Activated CD8-positive, alpha-beta memory T cell treated with anti-CD3 and anti-CD28 coated beads, Interleukin-2, amount 50 U/mL, for 24 hours (primary cell): ENCODE measurements at regions not wholly inside any gene's neighbourhood (a gene's known extent, or its start where the extent isn't known, plus 50 kb on each side); places are given as distances from the start of the nearest gene placed in this dataset.

Experiments
- DNase-seq: peaks from one replicate; pipeline ENCODE4 v3.0.0-alpha.2; 2020; ENCODE audit errors: extremely low read depth

DNA sequence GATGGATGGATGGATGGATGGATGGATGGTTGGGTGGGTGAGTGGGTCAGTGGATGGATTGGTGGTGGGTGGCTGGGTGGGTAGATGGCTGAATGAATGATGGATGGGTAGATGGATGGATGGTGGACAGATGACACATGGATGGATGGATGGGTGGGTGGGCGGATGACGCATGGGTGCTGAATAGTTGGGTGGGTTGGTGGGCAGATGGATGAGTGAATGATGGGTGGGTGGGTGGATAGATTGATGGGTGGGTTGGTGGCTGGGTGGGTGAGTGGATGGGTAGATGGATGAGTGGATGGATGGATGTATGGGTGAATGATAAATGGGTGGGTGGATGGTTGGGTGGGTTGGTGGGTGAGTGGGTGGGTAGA, 69.9 kb upstream of the NKX1-1 start:
- no peak for DNase-seq

- no peak for DNase-seq
Measured at GRCh38 chr4:1475277-1476139, 69.3 kb upstream of the NKX1-1 start.

- no peak for DNase-seq
Measured at GRCh38 chr4:1474126-1475090, 68.2 kb upstream of the NKX1-1 start.

DNA sequence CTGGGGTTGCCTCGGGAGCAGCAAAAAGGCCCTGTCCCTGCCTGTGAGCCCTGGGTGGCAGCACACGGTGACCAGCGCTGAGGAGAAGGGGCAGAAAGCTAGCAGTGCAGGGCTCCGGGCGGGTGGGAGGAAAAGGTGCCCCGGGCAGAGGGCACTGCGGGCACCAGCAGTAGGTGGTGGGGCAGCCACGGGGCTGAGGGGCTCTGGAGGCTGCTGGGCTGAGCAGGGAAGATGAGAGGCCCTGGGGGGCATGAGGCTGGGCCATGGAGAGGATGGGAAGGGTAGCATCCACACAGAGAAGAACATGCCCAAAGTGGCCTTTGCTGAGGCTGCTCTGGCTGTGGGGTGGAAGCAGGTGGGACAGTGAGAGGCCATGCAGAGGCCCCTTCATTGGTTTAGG, 67.5 kb upstream of the NKX1-1 start:
- no peak for DNase-seq

DNA sequence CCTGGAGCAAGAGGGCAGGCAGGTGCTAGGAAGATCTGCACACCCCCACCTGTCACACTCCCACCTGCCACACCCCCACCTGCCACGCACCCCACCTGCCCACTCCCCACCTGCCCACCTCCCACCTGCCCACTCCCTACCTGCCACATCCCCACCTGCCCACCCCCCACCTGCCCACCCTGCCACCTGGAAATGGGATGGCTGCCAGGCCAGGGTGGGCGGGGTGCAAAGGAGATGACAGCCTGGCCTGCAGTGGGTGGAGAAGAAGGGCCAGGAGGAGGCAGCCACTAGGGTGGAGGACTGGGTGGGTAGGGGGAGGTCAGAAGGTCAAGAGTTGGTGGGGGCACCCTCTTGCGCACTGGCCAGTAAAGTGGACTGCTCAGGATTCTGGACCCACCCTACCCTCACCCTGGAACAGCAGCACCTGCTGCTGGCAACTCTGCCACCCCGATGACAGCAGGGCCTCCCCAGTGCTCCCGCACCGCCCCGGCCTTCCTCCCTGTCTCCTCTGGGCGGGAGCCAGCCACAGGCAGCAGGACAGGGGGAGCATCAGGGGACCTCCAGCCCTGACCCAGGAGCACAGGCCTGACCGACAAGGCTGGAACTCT, 66.8 kb upstream of the NKX1-1 start:
- no peak for DNase-seq

GRCh38 chr4:1472148-1472797, 66.0 kb upstream of the NKX1-1 start:
- no peak for DNase-seq

GRCh38 chr4:1471443-1472147, 65.4 kb upstream of the NKX1-1 start:
- DNase-seq, result no peak

DNA sequence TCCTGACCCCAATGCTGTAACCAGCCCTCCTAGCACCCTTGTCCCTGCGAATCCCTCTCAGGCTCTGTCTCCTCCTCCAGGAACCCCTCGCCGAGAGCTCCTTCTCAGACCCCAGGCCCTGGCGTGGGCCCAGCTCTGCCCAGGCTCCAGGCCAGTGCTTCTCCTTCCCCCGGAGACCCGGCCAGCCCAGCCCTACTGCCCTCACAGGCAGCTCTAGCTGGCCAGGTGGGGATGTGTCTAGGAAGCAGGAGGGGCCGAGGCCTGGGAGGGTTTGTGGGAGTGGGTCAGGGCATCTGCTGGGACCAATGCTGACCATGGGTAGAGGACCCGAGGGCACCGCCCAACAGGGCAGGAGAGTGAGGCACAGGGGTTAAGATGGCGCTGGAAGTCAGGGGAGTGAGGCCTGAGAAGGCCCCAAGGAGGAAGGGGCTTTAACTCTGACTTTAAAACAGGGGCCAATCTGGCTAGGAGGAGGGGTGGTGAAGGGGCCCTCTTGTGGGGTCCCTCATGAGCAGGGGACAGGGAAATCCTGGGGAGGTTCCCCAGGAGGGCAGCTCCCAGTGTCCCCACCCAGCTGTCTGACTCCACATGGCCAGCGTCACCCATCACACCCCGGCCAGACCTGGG, 64.7 kb upstream of the NKX1-1 start:
- DNase-seq, result no peak

- no peak for DNase-seq
Measured at GRCh38 chr4:1470393-1470670, 64.1 kb upstream of the NKX1-1 start.

- no peak for DNase-seq
Measured at GRCh38 chr4:1469607-1470392, 63.6 kb upstream of the NKX1-1 start.

- no peak for DNase-seq
Measured at GRCh38 chr4:1469043-1469442, 62.8 kb upstream of the NKX1-1 start.

GRCh38 chr4:1467581-1468458, 61.6 kb upstream of the NKX1-1 start:
- DNase-seq, result no peak

- DNase-seq, result no peak
Measured at GRCh38 chr4:1466863-1467165, 60.6 kb upstream of the NKX1-1 start.

DNA sequence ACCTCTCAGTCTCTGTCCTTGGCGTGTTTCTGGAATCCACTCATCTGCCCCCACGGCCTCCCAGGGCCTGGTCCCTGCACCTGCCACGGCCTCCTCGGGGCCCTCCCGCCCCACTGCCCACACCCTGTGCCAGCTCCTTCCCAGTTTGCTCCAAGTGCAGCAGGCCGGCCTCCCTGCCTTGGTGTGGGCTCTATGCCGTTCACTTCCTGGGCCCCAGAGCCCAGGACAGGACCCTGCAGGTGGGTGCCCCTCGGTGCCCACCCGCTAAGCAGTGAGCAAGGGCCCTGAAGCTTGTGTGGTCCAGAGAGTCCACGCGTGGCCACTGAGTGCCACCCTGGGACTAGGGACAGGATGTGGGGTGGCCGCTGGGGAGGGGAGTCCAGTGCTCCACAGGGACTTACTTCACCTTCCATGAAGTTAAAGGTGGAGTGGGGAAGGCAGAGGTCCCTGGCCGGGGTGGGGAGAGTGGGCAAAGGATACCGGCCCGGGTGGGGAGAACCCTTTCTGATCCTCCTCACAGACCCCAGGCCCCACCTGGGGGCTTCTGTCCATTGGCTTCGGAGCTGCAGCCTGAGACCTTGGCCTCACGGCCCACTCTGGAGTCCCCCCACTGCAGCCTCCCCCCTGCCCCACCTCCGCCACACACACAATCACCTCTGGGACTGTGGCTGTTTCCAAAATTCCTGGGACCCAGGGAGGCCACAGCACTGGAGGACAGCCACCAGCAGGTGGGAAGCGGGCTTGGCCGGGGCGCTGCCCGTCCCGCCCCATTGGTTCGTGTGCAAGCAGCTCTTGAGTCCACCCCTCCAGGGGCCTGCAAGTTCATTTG, 60.0 kb upstream of the NKX1-1 start:
- no peak for DNase-seq

DNA sequence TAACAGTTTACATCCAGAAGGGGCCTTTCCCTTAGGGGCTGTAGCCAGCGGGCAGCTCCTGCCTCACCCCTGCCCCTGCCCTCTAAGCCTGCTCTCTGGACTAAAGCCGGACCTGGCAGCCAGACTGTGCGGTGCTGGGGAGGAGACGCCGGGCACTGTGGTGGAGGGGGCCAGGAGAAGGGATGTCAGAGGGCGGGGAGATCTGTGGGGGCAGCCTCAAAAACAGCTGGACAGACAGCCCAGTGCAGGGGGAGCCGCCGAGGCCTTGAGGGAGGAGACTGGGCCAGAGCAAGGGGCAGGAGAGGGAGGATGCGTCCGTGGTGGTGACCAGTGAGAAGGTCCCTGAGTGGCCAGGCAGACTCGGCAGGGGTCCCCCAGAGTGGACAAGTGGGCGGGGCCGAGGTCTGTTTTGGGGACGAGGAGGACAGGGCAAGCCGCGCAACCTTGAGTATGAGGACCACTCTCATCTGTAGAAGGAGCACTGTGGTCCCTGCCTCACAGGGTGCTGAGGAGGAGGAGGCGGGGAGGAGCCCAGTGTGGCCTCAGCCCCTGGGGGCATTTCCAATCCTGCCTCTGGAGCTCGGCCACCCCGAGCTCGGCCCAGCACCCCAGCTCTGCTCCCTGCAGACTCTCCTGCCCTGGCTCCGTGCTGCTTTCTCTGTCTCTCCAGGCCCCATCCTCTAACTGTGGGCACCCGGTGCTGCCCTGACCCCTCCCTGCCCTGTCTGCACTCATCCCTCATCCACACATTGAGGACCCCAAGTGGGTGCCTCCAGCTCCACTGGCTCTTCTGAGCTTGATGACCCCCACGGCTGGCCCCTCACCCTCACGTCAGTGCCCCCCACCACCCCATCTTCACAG, 59.2 kb upstream of the NKX1-1 start:
- no peak for DNase-seq

DNA sequence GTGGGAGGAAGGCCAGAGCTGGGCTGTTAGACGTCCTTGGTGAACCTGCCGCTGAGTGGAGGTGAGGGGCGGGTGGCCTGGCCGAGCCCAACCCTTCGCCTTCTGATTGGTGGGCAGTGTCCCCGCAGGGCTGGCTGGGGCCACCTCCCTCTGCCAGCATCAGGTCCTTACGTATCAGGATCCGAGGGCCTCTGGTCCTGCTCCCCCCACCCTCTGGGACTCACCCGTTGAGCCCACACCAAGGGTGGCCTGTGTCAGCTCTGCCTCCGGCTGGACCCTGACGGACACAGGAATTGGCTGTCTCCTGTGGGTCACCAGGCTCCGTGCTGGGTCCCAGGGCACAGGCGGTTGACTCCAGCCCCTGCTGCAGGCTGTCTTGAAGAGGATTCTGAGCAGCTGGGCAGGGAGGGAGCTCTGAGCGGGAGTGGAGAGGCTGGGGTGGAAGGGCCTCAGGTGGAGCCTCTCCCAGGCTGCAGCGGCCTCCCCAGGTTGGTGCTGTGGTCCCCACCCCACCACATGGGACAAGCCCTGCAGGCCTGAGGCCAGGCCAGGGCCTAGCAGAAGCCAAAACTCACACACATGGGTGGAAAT, 58.4 kb upstream of the NKX1-1 start:
- no peak for DNase-seq

DNA sequence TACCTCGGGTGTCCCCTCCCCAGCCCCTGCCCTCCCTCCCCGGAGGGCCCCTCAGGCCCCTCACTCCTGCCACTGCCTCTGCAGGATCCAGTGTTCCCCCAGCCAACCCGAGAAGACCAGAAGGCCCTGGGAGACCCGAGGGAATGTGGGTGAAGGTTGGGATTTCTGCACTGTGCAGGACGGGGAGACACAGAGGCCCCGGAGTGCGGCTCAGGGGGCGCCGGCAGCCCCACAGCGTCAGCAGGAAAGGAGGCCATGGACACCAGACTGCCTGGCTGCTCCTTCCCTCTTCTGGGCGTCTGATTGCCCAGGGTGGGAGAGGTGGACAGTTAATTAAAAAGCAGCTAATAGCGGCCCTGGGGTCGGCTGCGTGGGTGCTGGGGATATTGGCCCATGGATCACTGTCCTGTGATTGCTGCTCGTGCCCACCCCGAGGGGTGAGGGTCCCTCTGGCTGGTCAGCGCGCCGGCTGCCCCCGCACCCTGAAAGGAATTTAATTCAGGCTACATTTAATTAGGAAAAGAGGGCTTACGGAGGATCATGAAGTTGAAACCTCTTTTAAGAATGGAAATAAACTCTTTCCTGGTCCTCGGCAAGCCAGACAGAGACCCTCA, 57.8 kb upstream of the NKX1-1 start:
- DNase-seq, result no peak
